GM19239 (cell line): ENCODE measurements at regions not wholly inside any gene's neighbourhood (a gene's known extent, or its start where the extent isn't known, plus 50 kb on each side); places are given as distances from the start of the nearest gene placed in this dataset.
"Not testable (repeated sequence)": the region's sequence is repeated elsewhere in the genome, so short reads cannot be mapped to it uniquely, and the experiment has no call there.

Experiments
- DNase-seq: peaks from one replicate; pipeline ENCODE4 v3.0.0; 2011; ENCODE audit warnings: low spot score; ENCODE audit not compliant: insufficient read length
- FAIRE-seq: peaks from 2 replicates; lab custom pipeline; 2011; peaks lifted over from hg19 to GRCh38; lab: Jason Lieb, UNC

DNA sequence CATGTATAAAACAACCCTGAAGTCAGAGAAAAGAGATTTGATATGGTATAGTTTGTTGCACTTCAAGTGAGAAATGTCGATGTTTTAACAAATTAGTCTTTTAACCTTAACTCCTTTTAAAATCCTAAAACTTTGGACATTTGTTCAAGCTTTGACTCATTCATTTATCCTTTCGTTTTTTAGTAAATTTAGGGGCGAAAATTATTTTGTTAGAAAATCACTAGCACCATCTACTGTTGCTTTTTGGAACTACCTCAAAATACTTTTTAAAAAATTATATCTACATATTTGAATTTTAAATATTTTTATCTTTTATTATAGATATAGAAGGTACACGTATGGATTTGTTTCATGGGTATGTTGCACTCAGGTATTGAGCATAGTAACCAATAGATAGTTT, 165.1 kb upstream of the POF1B start:
- DNase-seq: no peak
- no peak for FAIRE-seq

DNA sequence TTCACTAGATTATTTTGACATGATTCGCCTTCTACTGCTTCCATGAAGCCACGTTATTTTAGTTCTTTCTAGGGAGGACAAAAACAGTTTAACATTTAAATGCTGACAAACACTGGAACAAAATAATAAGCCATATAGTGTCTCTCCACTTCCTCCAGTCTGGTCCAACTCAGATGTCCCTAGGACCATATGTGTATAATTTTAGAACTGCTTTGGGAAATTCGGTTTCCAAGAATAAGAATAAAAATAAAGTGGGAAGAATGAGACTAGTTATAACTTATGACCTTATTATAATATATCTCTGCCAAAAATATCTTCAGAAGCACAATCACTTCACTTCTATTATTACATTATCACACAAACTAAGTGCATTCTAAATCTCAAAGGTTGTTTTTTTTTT, 164.4 kb upstream of the POF1B start:
- no peak for DNase-seq
- FAIRE-seq: no peak

- not testable (repeated sequence) for FAIRE-seq
Measured at GRCh38 chrX:85529141-85529540, 149.7 kb upstream of the POF1B start.

DNA sequence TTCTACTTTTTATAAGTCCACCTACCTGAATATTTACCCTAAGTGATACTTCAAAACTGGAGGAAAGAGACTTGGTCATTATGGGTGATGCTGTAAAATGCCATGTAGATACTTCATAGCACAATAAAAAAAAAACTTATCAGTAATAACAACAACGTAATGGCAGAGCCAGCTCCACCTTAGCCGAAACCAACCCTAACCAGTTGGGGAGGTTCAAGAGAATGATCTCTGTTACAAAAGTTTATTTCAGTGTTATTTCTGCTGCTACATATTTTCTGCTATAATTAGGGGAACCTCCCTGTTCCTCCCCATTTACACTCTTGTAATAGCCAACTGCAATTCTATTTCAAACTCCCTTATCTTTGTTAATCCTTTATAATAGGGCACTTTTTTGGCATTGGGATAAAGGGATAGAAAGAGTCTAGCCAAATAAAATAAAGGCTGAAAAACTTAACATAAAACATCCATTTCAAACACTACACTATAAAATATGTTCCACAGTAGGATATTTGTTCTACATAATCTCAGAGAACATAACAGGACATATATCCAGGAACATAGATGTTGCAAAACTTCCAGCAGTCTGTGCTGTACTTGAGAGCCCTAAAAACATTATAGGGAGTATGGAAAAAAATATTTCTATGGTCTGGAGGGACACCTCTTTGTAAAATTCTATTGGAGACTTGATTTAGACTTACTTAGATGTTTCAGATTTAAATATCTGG, 138.7 kb upstream of the POF1B start:
- FAIRE-seq (no peak), DNase-seq (no peak)

More at GRCh38 chrX:85529141-85529540, 149.7 kb upstream of the POF1B start:
- not testable (repeated sequence) for DNase-seq

DNA sequence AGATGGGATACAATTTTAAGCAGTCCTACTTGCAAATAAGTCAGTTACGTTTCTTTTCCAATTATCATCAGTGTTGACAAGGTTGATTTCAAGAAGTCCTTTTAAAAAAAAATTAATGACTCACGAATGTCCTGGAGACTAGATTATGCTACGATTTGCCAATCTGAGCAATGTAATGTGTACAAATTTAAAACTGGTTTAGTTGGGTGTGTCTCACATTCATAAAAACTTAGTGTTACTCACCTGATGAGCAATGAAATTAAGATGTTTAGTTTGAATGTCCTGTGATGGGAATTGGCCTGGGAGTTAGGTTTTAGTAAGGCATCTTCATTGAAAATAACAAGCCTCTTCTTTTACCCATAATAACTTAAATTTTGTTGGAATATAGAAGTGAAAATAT, 136.7 kb upstream of the POF1B start:
- DNase-seq (no peak), FAIRE-seq (no peak)

DNA sequence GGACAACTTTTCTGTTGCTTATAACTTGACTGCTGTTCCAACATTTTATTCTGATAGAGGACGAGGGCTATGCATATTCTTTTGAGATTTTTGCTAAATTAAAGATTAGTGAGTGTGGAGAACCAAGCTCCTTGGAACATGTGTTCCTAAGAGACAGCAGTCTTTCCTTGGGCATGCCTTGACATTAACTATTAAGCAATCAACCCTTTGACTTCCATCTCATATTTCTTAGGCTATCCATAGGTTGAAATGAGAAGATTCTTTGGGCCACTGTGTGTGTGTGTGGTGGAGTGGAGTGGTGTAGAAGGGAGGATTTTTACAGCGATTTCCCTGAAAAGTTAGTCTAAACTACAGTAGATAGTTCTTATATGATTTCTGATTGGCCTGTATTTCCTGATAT, 127.4 kb upstream of the POF1B start:
- FAIRE-seq: no peak
- no peak for DNase-seq

- FAIRE-seq: no peak
- DNase-seq: no peak
Measured at GRCh38 chrX:85505801-85506200, 126.3 kb upstream of the POF1B start.

DNA sequence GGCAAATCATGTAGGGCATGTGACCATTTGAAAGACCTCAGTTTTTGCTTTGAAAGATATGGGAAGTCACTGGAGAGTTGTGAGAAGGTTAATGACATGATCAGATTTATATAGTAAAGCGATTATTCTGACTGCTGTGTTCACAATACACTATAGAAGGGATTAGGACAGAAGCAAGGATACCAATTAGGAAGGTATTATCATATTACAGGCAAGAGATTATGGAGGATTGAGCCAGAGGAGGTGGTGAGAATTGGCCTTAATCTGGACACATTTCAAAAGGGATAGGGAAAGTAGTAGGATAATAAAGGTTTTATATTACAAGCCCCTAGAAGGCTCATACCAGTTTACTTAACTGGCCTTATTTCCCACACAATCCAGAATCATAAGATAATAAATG, 124.9 kb upstream of the POF1B start:
- DNase-seq (no peak), FAIRE-seq (no peak)

DNA sequence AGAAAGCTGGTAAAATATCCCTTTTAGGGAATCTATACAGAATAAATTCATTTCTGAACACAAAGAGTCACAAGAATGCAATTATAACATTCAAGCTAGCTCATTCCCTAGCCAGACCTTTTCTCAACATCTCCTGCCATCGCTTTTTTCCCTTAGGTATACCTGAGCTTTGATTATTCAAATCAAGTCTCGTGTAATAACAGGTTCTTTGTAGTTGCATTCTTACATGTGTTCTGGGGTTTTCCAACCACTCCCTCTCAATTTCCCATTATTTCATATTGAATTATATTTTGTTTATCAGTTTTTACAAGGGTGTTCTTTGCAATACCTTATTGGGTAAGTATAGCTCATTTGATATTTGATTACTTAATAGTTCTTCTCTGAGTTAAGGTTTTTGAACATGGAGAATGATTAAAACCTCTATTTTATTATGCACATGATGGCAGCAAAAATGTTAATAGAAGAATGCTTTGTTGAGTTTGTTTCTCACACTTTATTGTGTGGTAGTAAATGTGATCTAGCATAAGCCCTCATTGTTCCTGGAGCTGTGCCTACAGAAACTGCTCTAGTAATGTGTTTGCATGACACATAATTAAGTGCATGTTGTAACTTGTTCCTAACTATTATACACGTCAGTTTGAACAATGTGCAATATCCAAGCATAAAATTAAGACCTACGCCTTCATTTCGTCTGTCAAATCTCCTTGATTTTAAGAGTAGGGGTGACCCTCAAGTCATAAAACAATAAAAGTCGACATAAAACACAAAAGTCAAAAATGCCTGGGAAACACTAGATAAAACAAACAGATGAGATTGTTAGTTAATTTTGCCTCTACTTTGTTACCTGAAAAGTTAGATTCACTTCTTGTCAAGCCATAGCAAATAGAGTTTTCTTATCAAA, 124.0 kb upstream of the POF1B start:
- no peak for FAIRE-seq
- DNase-seq: no peak

- FAIRE-seq: no peak
- no peak for DNase-seq
Measured at GRCh38 chrX:85501349-85501748, 121.9 kb upstream of the POF1B start.

GRCh38 chrX:85499400-85499799, 119.9 kb upstream of the POF1B start:
- DNase-seq (no peak), FAIRE-seq (no peak)

DNA sequence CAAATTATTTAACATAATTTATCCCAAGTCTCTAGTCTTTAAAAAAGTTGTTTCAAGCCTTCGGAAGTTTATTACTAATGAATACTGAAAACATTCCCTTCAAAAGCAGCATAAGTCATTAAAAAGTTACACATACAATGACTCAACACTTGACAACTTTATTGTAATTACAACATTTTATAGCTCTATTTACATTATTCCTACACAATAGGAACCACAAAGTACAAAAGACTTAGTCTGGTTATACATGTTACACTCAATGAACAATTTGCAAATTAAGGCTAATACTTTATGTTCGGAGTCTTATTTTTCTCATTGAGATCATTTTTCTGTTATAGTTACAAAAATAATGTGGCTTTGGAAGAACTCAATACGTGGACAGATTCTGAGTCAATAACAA, 114.4 kb upstream of the POF1B start:
- FAIRE-seq (no peak), DNase-seq (no peak)

- no peak for DNase-seq
- no peak for FAIRE-seq
Measured at GRCh38 chrX:85454295-85454694, 74.8 kb upstream of the POF1B start.

GRCh38 chrX:85444613-85445012, 65.1 kb upstream of the POF1B start:
- DNase-seq: no peak
- FAIRE-seq: no peak
